GM12878 (cell line): ENCODE measurements at regions not wholly inside any gene's neighbourhood (a gene's known extent, or its start where the extent isn't known, plus 50 kb on each side); places are given as distances from the start of the nearest gene placed in this dataset.

ENCODE experiments used
- ATAC-seq: fragments of 200-7000 bp; cut with Tn5 transposase; 3 replicates; pipeline ENCODE4 v1.9.1; 2020; ENCODE audit warnings: mild to moderate bottlenecking, moderate library complexity
- BruUV-seq: library from RNA; stranded (reverse); fragments of 400-500 nt; replicated peaks from 2 replicates; lab custom pipeline; 2021; lab: Mats Ljungman, UMichigan
- CTCF ChIA-PET: fragments of 300-600 bp; sonication (Branson Sonifier 250); formaldehyde crosslinking; extraction: SDS; loops from one replicate; lab custom pipeline; 2021; ENCODE audit warnings: inconsistent platforms; lab: Yijun Ruan, JAX
- POLR2A ChIA-PET: fragments of 350-600 bp; formaldehyde crosslinking; extraction: SDS; loops from one replicate; lab custom pipeline; 2021; ENCODE audit warnings: inconsistent platforms; lab: Charles Lee
- RAD21 ChIA-PET: fragments of 300-600 bp; sonication (Branson Sonifier 250); formaldehyde crosslinking; loops from one replicate; lab custom pipeline; 2023; ENCODE audit warnings: antibody characterized with exemption; ENCODE audit not compliant: unreplicated experiment; lab: Charles Lee
- SMC1A ChIA-PET: fragments of 300-600 bp; sonication (Branson Sonifier 250); formaldehyde crosslinking; loops from one replicate; lab custom pipeline; 2023; ENCODE audit not compliant: unreplicated experiment, uncharacterized antibody; lab: Charles Lee
- DNase-seq: peaks from one replicate; pipeline ENCODE4 v3.0.0-alpha.2; 2011; ENCODE audit warnings: low read depth, low spot score
- FAIRE-seq: peaks from 3 replicates; lab custom pipeline; 2011; peaks lifted over from hg19 to GRCh38; lab: Jason Lieb, UNC
- H2AFZ ChIP-seq: 2 replicates; pipeline ENCODE4 v1.6.0; 2011; ENCODE audit warnings: low read depth, low read length, control low read depth; ENCODE audit not compliant: control insufficient read depth
- H3K27ac ChIP-seq: 2 replicates; pipeline ENCODE4 v1.5.1; 2011; ENCODE audit warnings: control low read depth; ENCODE audit not compliant: control insufficient read depth, insufficient read depth
- H3K27me3 ChIP-seq, 2 experiments: replicated peaks in 1 of 2; 2 replicates each; pipeline versions ENCODE4 v1.6.0 to v1.6.1; 2011; ENCODE audit warnings: low read length in 1 of 2; ENCODE audit not compliant: control insufficient read depth in 2 of 2, insufficient read depth in 2 of 2
- H3K36me3 ChIP-seq, 2 experiments: 2 replicates each; pipeline ENCODE4 v1.5.1; 2011; ENCODE audit warnings: low read length in 1 of 2; ENCODE audit not compliant: control insufficient read depth in 2 of 2, insufficient read depth in 2 of 2
- H3K4me1 ChIP-seq: 2 replicates; pipeline ENCODE4 v1.6.1; 2011; ENCODE audit warnings: mild to moderate bottlenecking, low read length, moderate library complexity, mixed read lengths; ENCODE audit not compliant: control insufficient read depth, insufficient read depth
- H3K4me2 ChIP-seq: 2 replicates; pipeline ENCODE4 v1.6.0; 2011; ENCODE audit warnings: control low read depth; ENCODE audit not compliant: control insufficient read depth, insufficient read depth
- H3K4me3 ChIP-seq: fragments of 200-600 bp; sonication (generic); 2 replicates; pipeline ENCODE4 v1.5.1; 2016
- H3K79me2 ChIP-seq: 2 replicates; pipeline ENCODE4 v1.6.0; 2011; ENCODE audit warnings: low read length; ENCODE audit not compliant: control insufficient read depth, insufficient read depth
- H3K9ac ChIP-seq: 2 replicates; pipeline ENCODE4 v1.8.0; 2011; ENCODE audit warnings: low read length, control low read depth, mixed read lengths; ENCODE audit not compliant: control insufficient read depth, insufficient read depth
- H3K9me3 ChIP-seq: replicated peaks from 3 replicates; pipeline ENCODE4 v1.5.1; 2011; ENCODE audit warnings: mild to moderate bottlenecking, low read length; ENCODE audit not compliant: control insufficient read depth, insufficient read depth
- H4K20me1 ChIP-seq: 2 replicates; pipeline ENCODE4 v1.6.0; 2011; ENCODE audit not compliant: control insufficient read depth, insufficient read depth
- ASH2L ChIP-seq: fragments of 300-600, 200-600 bp; sonication (generic); IDR thresholded peaks from 2 replicates; pipeline ENCODE4 v1.6.1; 2017; ENCODE audit warnings: low read depth, mild to moderate bottlenecking, borderline replicate concordance
- BRCA1 ChIP-seq: IDR thresholded peaks from 2 replicates; pipeline ENCODE4 v1.6.1; 2011; ENCODE audit warnings: low read depth, low read length, improper control_type of control experiment
- EP300 ChIP-seq, 2 experiments: fragments of 150-350 bp in 1 of 2; IDR thresholded peaks; 2 replicates each; pipeline ENCODE4 v1.6.1; 2011 to 2012; ENCODE audit warnings: low read depth in 2 of 2, low read length in 2 of 2, borderline replicate concordance in 1 of 2, improper control_type of control experiment in 1 of 2, inconsistent platforms in 1 of 2; ENCODE audit not compliant: control insufficient read depth in 1 of 2
- HDAC6 ChIP-seq: fragments of 200-600 bp; sonication (generic); IDR thresholded peaks from one replicate; pipeline ENCODE4 v1.8.0; 2017; ENCODE audit warnings: antibody characterized with exemption; ENCODE audit not compliant: unreplicated experiment
- IKZF2 ChIP-seq, 2 experiments: fragments of 450-650 bp; IDR thresholded peaks; 2 replicates each; pipeline ENCODE4 v1.6.1; 2017; ENCODE audit warnings: mild to moderate bottlenecking in 2 of 2, moderate library complexity in 2 of 2
- RUNX3 ChIP-seq: IDR thresholded peaks from 2 replicates; pipeline ENCODE4 v1.6.1; 2012; ENCODE audit warnings: low read length, inconsistent platforms
- SREBF1 ChIP-seq: IDR thresholded peaks from 2 replicates; pipeline ENCODE4 v1.6.1; 2012; ENCODE audit warnings: mild to moderate bottlenecking, low read length
- whole genome bisulfite sequencing: methylation state at CpG from one replicate; pipeline ENCODE4 v1.1.6; 2016; ENCODE audit warnings: low lambda C conversion rate; ENCODE audit not compliant: insufficient replicate concordance, insufficient coverage; ENCODE audit errors: missing lambda C conversion rate; 5-methylcytosine and 5-hydroxymethylcytosine counted together
- in situ Hi-C: fragments of 300-500 bp; cut with MboI; formaldehyde crosslinking; loops from 9 replicates; pipeline ENCODE4 v1.14.3; 2018; ENCODE audit warnings: mixed read lengths
- intact Hi-C: fragments of 100-400 bp; cut with micrococcal nuclease; formaldehyde crosslinking; loops from one replicate; pipeline ENCODE4 v1.14.2; 2022; ENCODE audit not compliant: unreplicated experiment
- TF ChIP-seq, protein P1 (sequence below): IDR thresholded peaks from 2 replicates; pipeline ENCODE4 v1.6.1; 2012; ENCODE audit warnings: mild to moderate bottlenecking, low read depth, low read length
- TF ChIP-seq, protein P2 (sequence below): IDR thresholded peaks from 2 replicates; pipeline ENCODE4 v1.6.1; 2011; ENCODE audit warnings: borderline replicate concordance, low read depth, mild to moderate bottlenecking, moderate library complexity, mixed read lengths, low read length; ENCODE audit not compliant: insufficient read depth; ENCODE audit errors: extremely low read length
- TF ChIP-seq, protein P3 (sequence below): fragments of 450-650 bp; IDR thresholded peaks from 2 replicates; pipeline ENCODE4 v1.6.1; 2017; ENCODE audit warnings: mild to moderate bottlenecking, low read depth, inconsistent platforms; ENCODE audit not compliant: poor library complexity, severe bottlenecking
- TF ChIP-seq, protein P4 (sequence below): IDR thresholded peaks from 2 replicates; pipeline ENCODE4 v1.6.1; 2011; ENCODE audit warnings: borderline replicate concordance, low read depth, mild to moderate bottlenecking, moderate library complexity, low read length; ENCODE audit not compliant: insufficient read depth, poor library complexity, severe bottlenecking

DNA sequence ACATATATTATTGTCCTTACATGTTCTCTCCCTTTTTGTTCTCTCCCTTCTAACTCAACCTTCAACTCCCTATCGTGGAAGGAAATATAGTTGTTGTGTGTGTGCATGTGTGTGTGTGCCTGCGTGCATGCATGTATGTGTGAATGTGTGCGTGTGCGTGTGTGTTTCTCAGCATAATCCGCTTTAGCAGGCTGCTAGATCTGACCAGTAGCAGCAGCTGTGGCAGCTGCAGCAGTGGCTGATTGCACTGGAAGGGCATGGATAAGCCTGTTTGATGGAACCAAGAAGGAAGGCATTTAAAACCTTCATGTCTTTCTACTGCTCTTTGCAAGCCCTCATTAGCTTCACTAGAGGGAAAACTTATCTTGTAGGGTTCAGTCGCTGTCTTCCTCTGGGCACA, 65.6 kb upstream of the IRF2BP2 start (continued):
- TF ChIP-seq ASH2L, result no peak
- TF ChIP-seq SREBF1, result no peak
- no peak for TF ChIP-seq HDAC6

DNA sequence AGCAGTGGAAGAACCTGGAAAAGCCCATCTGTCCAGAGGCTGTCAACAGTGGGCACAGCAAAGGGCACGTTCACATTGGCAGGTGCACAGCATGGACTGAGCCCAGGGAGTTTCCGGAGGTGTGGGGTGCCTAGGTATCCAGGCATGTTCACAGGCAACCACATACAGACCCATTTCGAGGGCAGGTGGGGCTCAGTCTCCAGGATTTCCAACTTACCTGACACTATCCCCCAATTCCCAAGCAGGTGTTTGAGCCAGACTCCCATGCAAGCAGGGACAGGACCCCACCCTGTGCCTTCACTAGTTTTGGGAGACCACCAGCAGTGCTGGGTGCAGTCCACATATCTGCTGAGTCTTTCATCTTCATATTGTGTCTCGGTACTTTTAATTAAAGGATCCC, 65.0 kb upstream of the IRF2BP2 start:
- BruUV-seq, result no TSS peak
- RAD21 ChIA-PET, result no interaction called here
- FAIRE-seq (no peak), DNase-seq (no peak), ATAC-seq (no peak)
- H3K9me3 ChIP-seq, result no peaks in the 10 kb centered on the region; the same call in 2 of the 3 replicates
- WGBS, result 50% methylated on average over 4 of the region's 4 CpGs
- POLR2A ChIA-PET, result no interaction called here
- intact Hi-C loops (loop anchor here (5.0 kb wide), 1 partner anchor 63 kb away; the partner anchor contains the start of gene IRF2BP2), in situ Hi-C loops (no loop called here)
- no peak overlapping the region for H3K9ac ChIP-seq
- H3K4me1 ChIP-seq, result peaks cover 19% of the 10 kb centered on the region
- SMC1A ChIA-PET, result interaction anchor here (0.7 kb wide), 1 partner anchor 32 kb away, joined by 3 read pairs; no protein-coding TSS in a partner anchor
- TF ChIP-seq RUNX3 (no peak), EP300 (IDR thresholded peaks at IDR 0.05; ENCODE audit: borderline replicate concordance in 1 of 2, control insufficient read depth in 1 of 2, low read depth in 2 of 2, low read length in 2 of 2) (no peak), IKZF2 (IDR thresholded peaks at IDR 0.05) (no peak), BRCA1 (no peak)
- TF ChIP-seq, protein P1, sequence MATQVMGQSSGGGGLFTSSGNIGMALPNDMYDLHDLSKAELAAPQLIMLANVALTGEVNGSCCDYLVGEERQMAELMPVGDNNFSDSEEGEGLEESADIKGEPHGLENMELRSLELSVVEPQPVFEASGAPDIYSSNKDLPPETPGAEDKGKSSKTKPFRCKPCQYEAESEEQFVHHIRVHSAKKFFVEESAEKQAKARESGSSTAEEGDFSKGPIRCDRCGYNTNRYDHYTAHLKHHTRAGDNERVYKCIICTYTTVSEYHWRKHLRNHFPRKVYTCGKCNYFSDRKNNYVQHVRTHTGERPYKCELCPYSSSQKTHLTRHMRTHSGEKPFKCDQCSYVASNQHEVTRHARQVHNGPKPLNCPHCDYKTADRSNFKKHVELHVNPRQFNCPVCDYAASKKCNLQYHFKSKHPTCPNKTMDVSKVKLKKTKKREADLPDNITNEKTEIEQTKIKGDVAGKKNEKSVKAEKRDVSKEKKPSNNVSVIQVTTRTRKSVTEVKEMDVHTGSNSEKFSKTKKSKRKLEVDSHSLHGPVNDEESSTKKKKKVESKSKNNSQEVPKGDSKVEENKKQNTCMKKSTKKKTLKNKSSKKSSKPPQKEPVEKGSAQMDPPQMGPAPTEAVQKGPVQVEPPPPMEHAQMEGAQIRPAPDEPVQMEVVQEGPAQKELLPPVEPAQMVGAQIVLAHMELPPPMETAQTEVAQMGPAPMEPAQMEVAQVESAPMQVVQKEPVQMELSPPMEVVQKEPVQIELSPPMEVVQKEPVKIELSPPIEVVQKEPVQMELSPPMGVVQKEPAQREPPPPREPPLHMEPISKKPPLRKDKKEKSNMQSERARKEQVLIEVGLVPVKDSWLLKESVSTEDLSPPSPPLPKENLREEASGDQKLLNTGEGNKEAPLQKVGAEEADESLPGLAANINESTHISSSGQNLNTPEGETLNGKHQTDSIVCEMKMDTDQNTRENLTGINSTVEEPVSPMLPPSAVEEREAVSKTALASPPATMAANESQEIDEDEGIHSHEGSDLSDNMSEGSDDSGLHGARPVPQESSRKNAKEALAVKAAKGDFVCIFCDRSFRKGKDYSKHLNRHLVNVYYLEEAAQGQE, result no peak
- TF ChIP-seq, protein P2, sequence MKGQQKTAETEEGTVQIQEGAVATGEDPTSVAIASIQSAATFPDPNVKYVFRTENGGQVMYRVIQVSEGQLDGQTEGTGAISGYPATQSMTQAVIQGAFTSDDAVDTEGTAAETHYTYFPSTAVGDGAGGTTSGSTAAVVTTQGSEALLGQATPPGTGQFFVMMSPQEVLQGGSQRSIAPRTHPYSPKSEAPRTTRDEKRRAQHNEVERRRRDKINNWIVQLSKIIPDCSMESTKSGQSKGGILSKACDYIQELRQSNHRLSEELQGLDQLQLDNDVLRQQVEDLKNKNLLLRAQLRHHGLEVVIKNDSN, result no peak
- TF ChIP-seq, protein P3, sequence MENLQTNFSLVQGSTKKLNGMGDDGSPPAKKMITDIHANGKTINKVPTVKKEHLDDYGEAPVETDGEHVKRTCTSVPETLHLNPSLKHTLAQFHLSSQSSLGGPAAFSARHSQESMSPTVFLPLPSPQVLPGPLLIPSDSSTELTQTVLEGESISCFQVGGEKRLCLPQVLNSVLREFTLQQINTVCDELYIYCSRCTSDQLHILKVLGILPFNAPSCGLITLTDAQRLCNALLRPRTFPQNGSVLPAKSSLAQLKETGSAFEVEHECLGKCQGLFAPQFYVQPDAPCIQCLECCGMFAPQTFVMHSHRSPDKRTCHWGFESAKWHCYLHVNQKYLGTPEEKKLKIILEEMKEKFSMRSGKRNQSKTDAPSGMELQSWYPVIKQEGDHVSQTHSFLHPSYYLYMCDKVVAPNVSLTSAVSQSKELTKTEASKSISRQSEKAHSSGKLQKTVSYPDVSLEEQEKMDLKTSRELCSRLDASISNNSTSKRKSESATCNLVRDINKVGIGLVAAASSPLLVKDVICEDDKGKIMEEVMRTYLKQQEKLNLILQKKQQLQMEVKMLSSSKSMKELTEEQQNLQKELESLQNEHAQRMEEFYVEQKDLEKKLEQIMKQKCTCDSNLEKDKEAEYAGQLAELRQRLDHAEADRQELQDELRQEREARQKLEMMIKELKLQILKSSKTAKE, result no peak
- TF ChIP-seq, protein P4, sequence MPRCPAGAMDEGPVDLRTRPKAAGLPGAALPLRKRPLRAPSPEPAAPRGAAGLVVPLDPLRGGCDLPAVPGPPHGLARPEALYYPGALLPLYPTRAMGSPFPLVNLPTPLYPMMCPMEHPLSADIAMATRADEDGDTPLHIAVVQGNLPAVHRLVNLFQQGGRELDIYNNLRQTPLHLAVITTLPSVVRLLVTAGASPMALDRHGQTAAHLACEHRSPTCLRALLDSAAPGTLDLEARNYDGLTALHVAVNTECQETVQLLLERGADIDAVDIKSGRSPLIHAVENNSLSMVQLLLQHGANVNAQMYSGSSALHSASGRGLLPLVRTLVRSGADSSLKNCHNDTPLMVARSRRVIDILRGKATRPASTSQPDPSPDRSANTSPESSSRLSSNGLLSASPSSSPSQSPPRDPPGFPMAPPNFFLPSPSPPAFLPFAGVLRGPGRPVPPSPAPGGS, result no peak
- no peaks in the 10 kb centered on the region for H3K36me3 ChIP-seq
- no peaks in the 10 kb centered on the region for H4K20me1 ChIP-seq
- no peaks in the 10 kb centered on the region for H3K27me3 ChIP-seq
- H3K79me2 ChIP-seq, result no peaks in the 10 kb centered on the region
- CTCF ChIA-PET, result no interaction called here
- no peak overlapping the region for H2AFZ ChIP-seq
- H3K4me2 ChIP-seq, result no peak overlapping the region
- H3K27ac ChIP-seq, result no peak overlapping the region
- H3K4me3 ChIP-seq, result no peak overlapping the region
